ENCODE measurements at regions not wholly inside any gene's neighbourhood (a gene's known extent, or its start where the extent isn't known, plus 50 kb on each side); places are given as distances from the start of the nearest gene placed in this dataset.

- no peaks in the 10 kb centered on the region for H3K27me3 Mint-ChIP-seq (ENCODE audit: low read depth in 3 of 3)
- Histone ChIP-seq H3K79me2 (ENCODE audit: insufficient read depth, low read length) (no peaks in the 10 kb centered on the region), H4K20me1 (ENCODE audit: insufficient read depth, low read length) (no peaks in the 10 kb centered on the region), H3K36me3 (replicated peaks in 1 of 2; ENCODE audit: control insufficient read depth in 1 of 2, insufficient read depth in 2 of 2, low read length in 2 of 2) (no peaks in the 10 kb centered on the region), H3K4me3 (replicated peaks in 1 of 3; ENCODE audit: low read depth in 2 of 3, low read length in 3 of 3) (no peak overlapping the region), H3K4me1 (ENCODE audit: control insufficient read depth in 1 of 2, insufficient read depth in 2 of 2, low read length in 2 of 2) (no peaks in the 10 kb centered on the region), H3K27me3 (ENCODE audit: control insufficient read depth in 2 of 2, insufficient read depth in 2 of 2, low read length in 2 of 2) (no peaks in the 10 kb centered on the region), H3K9ac (ENCODE audit: insufficient read depth, low read length, poor library complexity, severe bottlenecking) (no peak overlapping the region), H3K4me2 (replicated peaks; ENCODE audit: extremely low read depth, low read length, poor library complexity, severe bottlenecking) (no peak overlapping the region), H3K9me3 (replicated peaks in 1 of 2; ENCODE audit: control insufficient read depth in 1 of 2, insufficient read depth in 1 of 2, low read length in 2 of 2) (peaks cover 0 to 23% of the 10 kb centered on the region in 2 donors), H3K27ac (ENCODE audit: low read depth in 1 of 2, low read length in 2 of 2) (no peak overlapping the region), H2AFZ (ENCODE audit: insufficient read depth, low read depth, low read length, poor library complexity, severe bottlenecking) (no peak overlapping the region)
- no peak for DNase-seq
- intact Hi-C loops (cut with micrococcal nuclease), result no loop called here
- no peak overlapping the region for H3K27ac Mint-ChIP-seq
- no peak for TF ChIP-seq CTCF (IDR thresholded peaks at IDR 0.05)
- no peak overlapping the region for H3K4me3 Mint-ChIP-seq
- 96% methylated on average over 16 of the region's 17 CpGs for WGBS (ENCODE audit: insufficient coverage)
- H3K36me3 Mint-ChIP-seq, result no peaks in the 10 kb centered on the region
- H3K9me3 Mint-ChIP-seq, result peaks cover 0 to 21% (median 5%) of the 10 kb centered on the region in 7 donors
- H3K4me1 Mint-ChIP-seq, result no peaks in the 10 kb centered on the region
These were observed 1287.3 kb downstream of the CNTNAP5 start for GRCh38 chr2:125312342-125312741.

GRCh38 chr2:125313806-125314205 lies 1288.7 kb downstream of the CNTNAP5 start:
- no peak for DNase-seq
- Histone ChIP-seq H3K79me2 (ENCODE audit: insufficient read depth, low read length) (no peaks in the 10 kb centered on the region), H3K4me3 (replicated peaks in 1 of 3; ENCODE audit: low read depth in 2 of 3, low read length in 3 of 3) (no peak overlapping the region), H4K20me1 (ENCODE audit: insufficient read depth, low read length) (no peaks in the 10 kb centered on the region), H3K4me1 (ENCODE audit: control insufficient read depth in 1 of 2, insufficient read depth in 2 of 2, low read length in 2 of 2) (no peaks in the 10 kb centered on the region), H2AFZ (ENCODE audit: insufficient read depth, low read depth, low read length, poor library complexity, severe bottlenecking) (no peak overlapping the region), H3K36me3 (replicated peaks in 1 of 2; ENCODE audit: control insufficient read depth in 1 of 2, insufficient read depth in 2 of 2, low read length in 2 of 2) (no peaks in the 10 kb centered on the region), H3K9ac (ENCODE audit: insufficient read depth, low read length, poor library complexity, severe bottlenecking) (no peak overlapping the region), H3K4me2 (replicated peaks; ENCODE audit: extremely low read depth, low read length, poor library complexity, severe bottlenecking) (no peak overlapping the region), H3K9me3 (replicated peaks in 1 of 2; ENCODE audit: control insufficient read depth in 1 of 2, insufficient read depth in 1 of 2, low read length in 2 of 2) (peaks cover 3 to 26% of the 10 kb centered on the region in 2 donors), H3K27me3 (ENCODE audit: control insufficient read depth in 2 of 2, insufficient read depth in 2 of 2, low read length in 2 of 2) (no peaks in the 10 kb centered on the region), H3K27ac (ENCODE audit: low read depth in 1 of 2, low read length in 2 of 2) (no peak overlapping the region)
- Mint-ChIP-seq H3K4me1 (no peaks in the 10 kb centered on the region), H3K27ac (no peak overlapping the region), H3K4me3 (no peak overlapping the region), H3K9me3 (peaks cover 2 to 21% (median 5%) of the 10 kb centered on the region in 7 donors), H3K27me3 (ENCODE audit: low read depth in 3 of 3) (no peaks in the 10 kb centered on the region), H3K36me3 (no peaks in the 10 kb centered on the region)
- WGBS (ENCODE audit: insufficient coverage), result 100% methylated on average over 1 of the region's 1 CpG
- TF ChIP-seq CTCF (IDR thresholded peaks at IDR 0.05), result no peak
- intact Hi-C loops (cut with micrococcal nuclease), result no loop called here
